HG02798 (cell line): ENCODE measurements at regions not wholly inside any gene's neighbourhood (a gene's known extent, or its start where the extent isn't known, plus 50 kb on each side); places are given as distances from the start of the nearest gene placed in this dataset.
"Not testable (repeated sequence)": the region's sequence is repeated elsewhere in the genome, so short reads cannot be mapped to it uniquely, and the experiment has no call there.

Source experiments
- ATAC-seq: cut with Tn5 transposase; IDR thresholded peaks from one replicate; pipeline ENCODE4 v1.9.1; 2021; ENCODE audit warnings: mild to moderate bottlenecking; ENCODE audit not compliant: unreplicated experiment, poor library complexity

DNA sequence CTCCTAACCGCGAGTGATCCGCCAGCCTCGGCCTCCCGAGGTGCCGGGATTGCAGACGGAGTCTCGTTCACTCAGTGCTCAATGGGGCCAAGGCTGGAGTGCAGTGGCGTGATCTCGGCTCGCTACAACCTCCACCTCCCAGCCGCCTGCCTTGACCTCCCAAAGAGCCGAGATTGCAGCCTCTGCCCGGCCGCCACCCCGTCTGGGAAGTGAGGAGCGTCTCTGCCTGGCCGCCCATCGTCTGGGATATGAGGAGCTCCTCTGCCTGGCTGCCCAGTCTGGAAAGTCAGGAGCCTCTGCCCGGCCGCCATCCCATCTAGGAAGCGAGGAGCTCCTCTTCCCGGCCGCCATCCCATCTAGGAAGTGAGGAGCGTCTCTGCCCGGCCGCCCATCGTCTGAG, 58.8 kb upstream of the ANKRD30BL start:
- not testable (repeated sequence) for ATAC-seq

DNA sequence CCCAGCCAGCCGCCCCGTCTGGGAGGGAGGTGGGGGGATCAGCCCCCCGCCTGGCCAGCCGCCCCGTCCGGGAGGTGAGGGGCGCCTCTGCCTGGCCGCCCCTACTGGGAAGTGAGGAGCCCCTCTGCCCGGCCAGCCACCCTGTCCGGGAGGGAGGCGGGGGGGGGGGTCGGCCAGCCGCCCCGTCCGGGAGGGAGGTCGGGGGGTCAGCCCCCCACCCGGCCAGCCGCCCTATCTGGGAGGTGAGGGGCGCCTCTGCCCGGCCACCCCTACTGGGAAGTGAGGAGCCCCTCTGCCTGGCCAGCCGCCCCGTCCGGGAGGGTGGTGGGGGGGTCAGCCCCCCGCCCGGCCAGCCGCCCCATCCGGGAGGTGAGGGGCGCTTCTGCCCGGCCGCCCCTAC, 60.1 kb upstream of the ANKRD30BL start:
- ATAC-seq, result not testable (repeated sequence)

DNA sequence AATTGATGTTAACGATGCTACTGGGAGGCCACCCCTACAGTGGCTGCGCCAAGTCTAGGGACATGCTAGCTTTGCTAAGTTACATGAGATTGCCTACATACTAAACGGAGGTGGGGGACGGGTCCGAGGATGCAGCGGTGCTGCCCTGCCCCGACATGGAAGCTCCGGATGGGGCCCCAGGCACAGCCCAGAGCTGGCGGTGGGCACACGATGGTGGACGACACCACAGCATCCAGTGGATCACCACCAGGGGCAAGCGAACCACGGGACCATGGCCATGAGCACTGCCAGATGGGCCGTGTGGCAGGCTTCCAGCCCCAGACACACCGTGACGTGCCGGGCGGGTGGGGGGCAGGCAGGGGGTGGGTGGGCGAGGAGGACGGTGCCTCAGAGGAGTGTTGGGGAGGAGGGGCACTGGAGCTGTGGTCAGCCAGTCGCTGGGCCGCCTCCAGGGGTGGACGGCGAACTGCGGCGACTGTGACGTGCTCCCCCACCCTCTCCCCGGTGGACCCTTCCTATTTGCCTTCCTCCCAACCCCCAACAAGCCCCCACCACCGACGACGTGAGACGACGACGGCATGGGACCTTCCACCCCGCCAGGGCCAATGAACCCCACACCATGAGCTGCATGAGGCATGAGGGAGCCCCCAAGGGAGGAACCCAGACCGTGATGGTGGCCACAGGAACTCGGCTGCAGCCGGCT, 90.6 kb upstream of the ANKRD30BL start:
- ATAC-seq, result no peak

- no peak for ATAC-seq
Observed at GRCh38 chr2:132252894-132253264, 91.1 kb upstream of the ANKRD30BL start.

DNA sequence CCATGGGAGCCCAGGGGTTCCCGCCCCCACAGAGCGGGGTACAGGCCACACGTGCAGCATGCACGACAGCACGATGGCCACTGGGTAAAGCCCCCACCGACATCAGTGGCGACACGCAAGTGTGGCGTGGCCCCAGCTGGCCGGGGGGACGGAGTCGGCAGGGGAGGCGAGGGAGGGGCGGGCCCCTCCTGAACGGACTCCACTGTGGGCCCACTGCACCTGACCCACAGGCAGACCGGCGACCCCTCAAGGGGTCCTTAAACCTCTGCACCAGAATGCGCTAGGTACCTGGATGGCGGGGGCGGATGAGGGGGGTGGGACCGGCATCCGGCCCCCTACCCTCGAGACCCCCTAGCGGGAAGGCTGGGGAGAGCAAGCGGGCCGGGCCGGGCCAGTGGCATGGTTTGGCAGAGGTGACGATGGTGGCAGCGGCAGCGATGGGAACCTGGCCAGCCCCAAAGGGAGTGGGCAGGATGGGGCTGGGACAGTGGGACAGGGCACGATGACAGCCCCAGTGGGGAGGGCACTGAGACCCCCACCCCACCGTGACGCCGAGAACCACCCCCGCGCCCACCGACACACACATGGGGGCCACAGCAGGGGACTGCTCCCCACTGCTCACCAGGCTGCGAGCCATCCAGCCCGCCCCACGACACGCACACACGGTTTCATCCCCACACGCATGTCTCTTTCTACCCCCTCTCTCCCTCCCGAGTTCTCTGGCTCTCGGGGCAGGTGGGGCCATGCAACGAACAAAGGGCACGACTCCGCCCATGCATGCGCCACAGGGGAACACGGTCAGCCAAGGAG, 91.9 kb upstream of the ANKRD30BL start:
- no peak for ATAC-seq

DNA sequence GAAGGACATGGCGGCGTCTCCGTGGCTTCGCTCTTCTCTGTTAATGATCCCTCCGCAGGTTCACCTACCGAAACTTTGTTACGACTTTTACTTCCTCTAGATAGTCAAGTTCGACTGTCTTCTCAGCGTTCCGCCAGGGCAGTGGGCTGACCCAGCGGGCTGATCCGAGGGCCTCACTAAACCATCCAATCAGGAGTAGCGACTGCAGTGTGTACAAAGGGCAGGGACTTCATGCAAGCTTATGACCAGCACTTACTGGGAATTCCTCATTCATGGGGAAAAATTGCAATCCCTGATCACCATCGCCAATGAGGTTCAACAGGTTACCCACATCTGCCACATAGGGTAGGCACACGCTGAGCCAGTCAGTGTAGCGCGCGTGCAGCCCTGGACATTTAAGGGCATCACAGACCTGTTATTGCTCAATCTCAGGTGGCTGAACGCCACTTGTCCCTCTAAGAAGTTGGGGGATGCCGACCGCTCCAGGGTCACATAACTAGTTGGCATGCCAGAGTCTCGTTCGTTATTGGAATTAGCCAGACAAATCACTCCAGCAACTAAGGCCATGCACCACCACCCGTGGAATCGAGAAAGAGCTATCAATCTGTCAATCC, 92.7 kb upstream of the ANKRD30BL start:
- not testable (repeated sequence) for ATAC-seq

DNA sequence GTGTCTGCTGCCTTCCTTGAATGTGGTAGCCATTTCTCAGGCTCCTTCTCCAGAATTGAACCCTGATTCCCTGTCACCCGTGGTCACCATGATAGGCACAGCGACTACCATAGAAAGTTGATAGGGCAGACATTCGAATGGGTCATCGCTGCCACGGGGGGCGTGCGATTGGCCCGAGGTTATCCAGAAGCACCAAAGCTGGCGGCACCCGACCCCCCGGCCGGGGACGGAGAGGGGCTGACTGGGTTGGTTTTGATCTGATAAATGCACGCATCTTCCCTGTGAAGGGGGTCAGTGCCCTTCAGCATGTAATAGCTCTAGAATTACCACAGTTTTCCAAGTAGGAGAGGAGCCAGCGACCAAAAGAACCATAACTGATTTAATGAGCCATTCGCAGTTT, 94.0 kb upstream of the ANKRD30BL start:
- no peak for ATAC-seq

- no peak for ATAC-seq
Observed at GRCh38 chr2:132256251-132256902, 94.6 kb upstream of the ANKRD30BL start.

- not testable (repeated sequence) for ATAC-seq
Observed at GRCh38 chr2:132256903-132257300, 95.2 kb upstream of the ANKRD30BL start.

DNA sequence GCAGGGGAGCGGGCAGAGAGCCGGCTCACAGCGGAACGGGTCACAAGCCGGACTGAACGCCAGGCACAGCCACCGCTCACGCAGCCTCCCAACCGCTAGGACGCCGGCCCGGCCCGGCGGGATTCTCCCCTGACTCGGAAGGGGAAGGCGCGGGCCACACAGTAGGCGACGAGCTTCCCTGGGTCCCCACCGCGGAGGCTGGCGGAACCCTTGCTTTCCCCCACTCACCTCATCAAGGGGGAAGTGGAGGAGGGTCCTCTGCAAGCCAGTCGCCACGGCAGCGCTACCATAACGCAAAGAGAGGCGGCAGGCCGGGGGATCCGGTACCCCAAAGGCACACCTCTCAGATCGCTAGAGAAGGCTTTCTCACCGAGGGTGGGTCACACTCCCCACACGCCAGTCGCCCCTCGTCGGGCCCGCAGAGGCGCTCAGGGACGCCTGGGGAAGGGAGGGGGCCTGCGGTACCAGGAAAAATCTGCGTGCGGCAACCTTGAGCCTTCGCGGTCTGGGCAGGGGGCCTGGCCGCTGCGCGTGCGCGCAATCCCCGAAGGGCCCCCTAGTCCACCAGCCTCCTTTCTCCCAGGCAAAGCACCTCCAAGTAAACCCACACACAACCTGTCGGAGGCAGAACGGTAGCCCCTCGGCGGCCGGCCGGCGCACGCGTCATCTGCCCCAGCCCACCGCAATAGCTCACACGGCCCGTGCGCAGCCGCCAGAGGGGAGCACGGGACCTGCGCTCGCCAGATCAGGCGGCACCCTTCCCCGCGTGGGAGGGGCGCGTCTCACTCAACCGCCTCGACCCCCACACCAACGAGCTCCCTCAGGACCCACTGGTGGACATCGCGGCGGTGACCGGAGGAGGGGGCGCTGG, 95.8 kb upstream of the ANKRD30BL start:
- ATAC-seq, result not testable (repeated sequence)

GRCh38 chr2:132259276-132259675, 97.5 kb upstream of the ANKRD30BL start:
- not testable (repeated sequence) for ATAC-seq

DNA sequence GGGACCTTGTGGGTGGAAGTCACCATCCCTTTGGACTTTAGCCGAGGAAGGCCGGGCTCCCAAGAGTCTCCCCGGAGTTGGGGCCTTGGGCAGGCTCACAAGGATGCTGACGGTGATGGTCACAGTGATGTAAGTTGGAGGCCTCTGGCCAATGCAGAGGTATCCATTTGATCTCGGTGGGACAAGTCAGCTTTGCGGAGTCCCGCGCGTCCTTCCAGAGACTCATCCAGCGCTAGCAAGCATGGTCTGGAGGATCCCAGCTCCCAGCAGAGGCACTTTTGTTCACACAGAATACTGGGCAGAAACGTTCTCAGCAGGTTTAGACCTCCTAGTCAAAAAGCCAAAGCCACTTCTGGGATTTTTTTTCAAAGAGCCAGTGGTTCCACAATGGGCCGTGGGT, 103.8 kb upstream of the ANKRD30BL start:
- not testable (repeated sequence) for ATAC-seq

GRCh38 chr2:132267105-132267497, 105.3 kb upstream of the ANKRD30BL start:
- no peak for ATAC-seq

DNA sequence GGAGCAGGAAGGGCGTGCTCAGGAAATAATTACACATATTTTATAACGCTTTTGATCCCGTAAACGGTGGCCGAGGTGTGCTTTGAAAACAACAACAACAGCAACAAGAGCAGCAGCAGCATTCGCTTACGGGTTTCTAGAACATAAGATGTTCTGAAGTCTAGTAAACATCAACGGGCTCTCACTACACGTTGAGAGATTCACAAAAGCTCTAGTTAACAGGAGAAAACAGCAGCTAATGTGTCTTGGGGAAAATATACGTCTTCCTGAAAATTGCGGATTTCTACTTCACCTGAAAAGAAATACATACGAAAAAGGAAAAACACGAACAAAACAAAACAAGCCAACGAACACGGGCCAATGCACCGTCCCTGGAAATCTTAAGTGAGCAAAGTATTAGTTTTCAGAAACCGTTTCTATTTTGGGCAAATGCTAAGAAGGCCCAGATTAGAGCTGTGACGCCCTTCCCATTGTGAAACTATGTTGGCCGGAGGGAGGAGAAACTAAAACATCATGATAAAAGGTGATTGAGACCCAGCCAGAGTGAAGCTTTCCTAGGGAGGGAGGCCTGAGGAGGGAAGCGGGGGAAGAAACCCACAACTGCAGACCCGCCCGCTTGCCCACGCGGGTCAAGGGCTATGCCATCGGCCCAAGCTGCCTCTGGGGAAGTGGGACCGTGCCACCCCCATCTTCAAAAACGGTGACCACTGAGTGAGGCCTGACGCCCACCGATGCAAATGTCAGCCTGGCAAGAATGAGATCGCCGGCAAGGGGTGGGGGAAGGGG, 105.9 kb upstream of the ANKRD30BL start:
- ATAC-seq, result not testable (repeated sequence)

GRCh38 chr2:132268284-132268976, 106.7 kb upstream of the ANKRD30BL start:
- peak; percentile 53 for ATAC-seq

DNA sequence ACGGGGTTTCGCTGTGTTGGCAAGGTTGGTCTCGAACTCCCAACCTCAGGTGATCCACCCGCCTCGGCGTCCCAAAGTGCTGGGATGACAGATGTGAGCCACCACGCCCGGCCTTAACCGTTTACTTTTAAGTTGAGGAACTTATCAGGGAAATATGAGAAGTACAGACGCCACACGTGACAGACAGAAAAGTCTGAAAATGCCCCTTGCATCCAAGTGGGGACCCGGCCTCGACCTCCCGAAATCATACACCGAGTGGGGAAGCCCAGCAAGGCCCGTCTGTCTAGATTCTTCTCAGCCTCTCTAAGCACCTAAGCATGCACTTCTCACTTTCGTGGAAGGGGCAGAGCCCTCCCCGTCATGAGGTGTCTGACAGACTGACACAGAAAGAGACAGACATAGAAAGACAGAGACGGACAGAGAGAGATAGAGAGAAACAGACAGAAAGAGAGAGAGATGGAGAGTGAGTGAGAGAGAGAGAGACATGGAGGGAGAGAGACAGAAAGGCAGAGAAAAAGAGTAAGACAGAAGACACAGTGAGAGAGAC, 107.3 kb upstream of the ANKRD30BL start:
- ATAC-seq, result no peak

DNA sequence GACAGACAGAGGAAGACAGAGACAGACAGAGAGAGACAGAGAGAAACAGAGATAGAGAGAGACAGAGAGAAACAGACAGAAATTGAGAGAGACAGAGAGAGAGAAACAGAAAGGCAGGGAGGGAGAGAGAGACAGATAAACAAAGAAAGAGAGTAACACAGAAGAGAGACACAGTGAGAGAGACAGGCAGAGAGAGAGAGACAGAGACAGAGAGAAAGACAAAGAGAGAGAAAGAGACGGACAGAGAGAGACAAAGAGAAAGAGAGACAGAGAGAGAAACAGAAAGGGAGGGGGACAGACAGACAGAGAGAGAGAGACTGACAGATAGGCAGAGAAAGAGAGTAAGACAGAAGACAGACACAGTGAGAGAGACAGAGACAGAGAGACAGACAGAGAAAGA, 108.5 kb upstream of the ANKRD30BL start:
- no peak for ATAC-seq

DNA sequence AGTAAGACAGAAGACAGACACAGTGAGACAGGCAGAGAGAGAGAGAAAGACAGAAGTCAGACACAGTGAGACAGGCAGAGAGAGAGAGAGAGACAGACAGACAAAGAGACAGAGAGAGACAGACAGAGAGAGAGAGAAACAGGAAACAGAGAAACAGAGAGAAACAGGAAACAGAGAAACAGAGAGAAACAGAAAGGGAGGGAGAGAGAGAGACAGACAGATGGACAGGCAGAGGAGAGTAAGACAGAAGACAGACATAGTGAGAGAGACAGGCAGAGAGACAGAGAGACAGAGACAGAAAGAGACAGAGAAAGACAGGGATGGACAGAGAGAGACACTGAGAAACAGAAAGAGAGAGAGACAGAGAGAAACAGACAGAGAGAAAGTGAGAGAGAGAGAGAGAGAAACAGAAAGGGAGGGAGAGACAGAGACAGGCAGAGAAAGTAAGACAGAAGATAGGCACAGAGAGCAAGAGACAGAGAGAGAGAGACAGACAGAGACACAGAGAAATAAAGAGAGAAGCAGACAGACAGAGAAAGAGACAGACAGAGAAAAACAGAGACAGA, 109.3 kb upstream of the ANKRD30BL start:
- ATAC-seq, result no peak
